ENCODE measurements at regions not wholly inside any gene's neighbourhood (a gene's known extent, or its start where the extent isn't known, plus 50 kb on each side); places are given as distances from the start of the nearest gene placed in this dataset.

- Histone ChIP-seq H2AK5ac (ENCODE audit: low read depth, low read length) (no peak overlapping the region), H2BK20ac (ENCODE audit: low read depth, low read length) (no peak overlapping the region), H3K4ac (ENCODE audit: low read depth, low read length) (no peak overlapping the region), H3K14ac (replicated peaks; ENCODE audit: low read depth, low read length) (no peak overlapping the region), H3K79me1 (ENCODE audit: low read depth in 1 of 2, low read length in 2 of 2) (no peaks in the 10 kb centered on the region), H2BK5ac (ENCODE audit: low read depth, low read length, poor library complexity, severe bottlenecking) (no peak overlapping the region), H3K9ac (ENCODE audit: low read depth, low read length) (no peak overlapping the region), H4K20me1 (ENCODE audit: insufficient read depth, low read length) (no peaks in the 10 kb centered on the region), H3K9me3 (ENCODE audit: control insufficient read depth, insufficient read depth, low read length) (no peaks in the 10 kb centered on the region), H3K56ac (ENCODE audit: extremely low read depth, insufficient read depth, low read length) (no peak overlapping the region), H3K18ac (ENCODE audit: low read depth, low read length) (no peak overlapping the region), H2BK15ac (ENCODE audit: low read depth, low read length) (no peak overlapping the region), H3K27ac (ENCODE audit: insufficient read depth, low read length) (no peak overlapping the region), H2BK120ac (ENCODE audit: low read depth, low read length) (no peak overlapping the region), H3K23ac (ENCODE audit: low read depth, low read length) (no peak overlapping the region), H3K9me1 (ENCODE audit: insufficient read depth, low read length) (no peaks in the 10 kb centered on the region), H3K36me3 (ENCODE audit: control insufficient read depth, insufficient read depth, low read length) (no peaks in the 10 kb centered on the region), H2AK9ac (replicated peaks; ENCODE audit: low read depth, low read length, poor library complexity) (no peak overlapping the region), H3K4me3 (ENCODE audit: insufficient read depth, low read depth, low read length) (no peak overlapping the region), H3K27me3 (ENCODE audit: control insufficient read depth, insufficient read depth, low read length) (no peaks in the 10 kb centered on the region), H4K91ac (ENCODE audit: insufficient read depth, low read depth, low read length) (no peak overlapping the region), H4K5ac (ENCODE audit: low read depth, low read length) (no peak overlapping the region), H2AFZ (replicated peaks; ENCODE audit: low read length, poor library complexity) (no peak overlapping the region), H3K4me2 (ENCODE audit: low read depth, low read length) (no peak overlapping the region), H4K8ac (ENCODE audit: low read depth in 2 of 2, low read length in 2 of 2) (no peak overlapping the region), H3K4me1 (ENCODE audit: control insufficient read depth, insufficient read depth, low read length) (peaks cover 7% of the 10 kb centered on the region)
- ChIA-PET POLR2A (ENCODE audit: unreplicated experiment) (no interaction called here), CTCF (no interaction called here)
- DNase-seq, result no peak
- in situ Hi-C loops (cut with MboI; ENCODE audit: low sequenced_read_pairs) (no loop called here), intact Hi-C loops (cut with micrococcal nuclease) (no loop called here), dilution Hi-C loops (cut with HindIII; ENCODE audit: low sequenced_read_pairs, unreplicated experiment) (no loop called here)
- ATAC-seq (ENCODE audit: low read depth), result no peak
- BruUV-seq (replicated peaks), result no TSS peak
- 66% methylated on average over 6 of the region's 10 CpGs; no CpG with 5 or more reads in 1 of the 2 experiments for WGBS, 2 experiments (ENCODE audit: extremely low coverage in 2 of 2, insufficient read length in 1 of 2)
- TF ChIP-seq RFX5 (IDR thresholded peaks at IDR 0.05; ENCODE audit: low read depth, low read length) (no peak), RCOR1 (IDR thresholded peaks at IDR 0.05; ENCODE audit: insufficient replicate concordance, low read length) (no peak), ELK1 (IDR thresholded peaks at IDR 0.05; ENCODE audit: borderline replicate concordance, low read depth, low read length) (no peak), MXI1 (IDR thresholded peaks at IDR 0.05; ENCODE audit: borderline replicate concordance, low read depth, low read length) (no peak), MAZ (IDR thresholded peaks at IDR 0.05; ENCODE audit: borderline replicate concordance, low read depth, low read length) (no peak)
These were observed 169.2 kb downstream of the C9orf50 start for GRCh38 chr9:129451669-129452068.
